Adrenal gland (tissue), 9 donors: ENCODE measurements at regions not wholly inside any gene's neighbourhood (a gene's known extent, or its start where the extent isn't known, plus 50 kb on each side); places are given as distances from the start of the nearest gene placed in this dataset.

Experiments used
- DNase-seq, 7 donors: peaks; one replicate each; pipeline ENCODE4 v3.0.0-alpha.2; 2019 to 2020
- H3K27ac ChIP-seq, 5 donors: fragments of 200-600 bp; sonication (generic) in 4 of 5; 1 replicate in 3 of 5; 2 replicates in 2 of 5; pipeline versions ENCODE4 v1.5.1 to v1.8.0; 2016 to 2020; ENCODE audit warnings: mild to moderate bottlenecking in 1 of 5
- H3K27me3 ChIP-seq: fragments of 200-600 bp; 2 replicates; pipeline ENCODE4 v1.8.0; 2021
- H3K36me3 ChIP-seq, 2 donors: fragments of 200-600 bp; replicated peaks in 1 of 2; 1 replicate in 1 of 2; 2 replicates in 1 of 2; pipeline versions ENCODE4 v1.5.1 to v1.8.0; 2018 to 2022
- H3K4me1 ChIP-seq, 2 donors: fragments of 200-600 bp; replicated peaks in 1 of 2; 1 replicate in 1 of 2; 2 replicates in 1 of 2; pipeline versions ENCODE4 v1.5.1 to v1.8.0; 2018 to 2021
- H3K4me3 ChIP-seq, 4 donors: fragments of 200-600 bp; sonication (generic) in 3 of 4; one replicate each; pipeline ENCODE4 v1.5.1; 2016 to 2018
- H3K9me3 ChIP-seq, 3 donors: fragments of 200-600 bp; sonication (generic) in 1 of 3; replicated peaks in 1 of 3; 1 replicate in 2 of 3; 2 replicates in 1 of 3; pipeline versions ENCODE4 v1.5.1 to v1.8.0; 2016 to 2021
- CTCF ChIP-seq, 6 experiments: fragments of 450-650 bp in 4 of 6; fragments of 200-600 bp in 2 of 6; sonication (generic) in 1 of 6; IDR thresholded peaks; 1 replicate in 5 of 6; 2 replicates in 1 of 6; pipeline versions ENCODE4 v1.5.1 to v1.8.0; 2016 to 2021; ENCODE audit warnings: antibody characterized with exemption in 6 of 6, mild to moderate bottlenecking in 2 of 6, moderate library complexity in 1 of 6
- POLR2A ChIP-seq, 2 donors: fragments of 450-650 bp; IDR thresholded peaks; one replicate each; pipeline ENCODE4 v1.6.1; 2017; ENCODE audit warnings: antibody characterized with exemption in 2 of 2, mild to moderate bottlenecking in 2 of 2, moderate library complexity in 1 of 2
- WGBS, 4 donors: extraction: QIAGEN DNeasy Blood & Tissue Kit in 2 of 4; methylation state at CpG; one replicate each; pipeline versions ENCODE4 v1.1.5 to v1.1.7; 2013 to 2017; 5-methylcytosine and 5-hydroxymethylcytosine counted together
- intact Hi-C, 2 donors: fragments of 100-400 bp; cut with DNase I; formaldehyde crosslinking; loops; one replicate each; pipeline versions ENCODE4 v1.14.1 to v1.15.0; 2022 to 2023
- donor health status: healthy with polysubstance abuse.
- donor health status: Bipolar disorder and iron deficiency.
- donor health status: DM: yes; HTN: yes; CAD: no.
- donor health status: DM: no; HTN: no; CAD: no.
- donor health status: DM: no; HTN: no; CAD: no.

- intact Hi-C loops: no loop called here
- DNase-seq: no peak
Measured at GRCh38 chr1:188228623-188229022, 1399.9 kb downstream of the PLA2G4A start.

GRCh38 chr1:188237573-188238348 is 1409.0 kb downstream of the PLA2G4A start:
- intact Hi-C loops: no loop called here
- no peaks in the 10 kb centered on the region for H3K36me3 ChIP-seq
- DNase-seq: no peak
- H3K27me3 ChIP-seq: no peaks in the 10 kb centered on the region
- H3K27ac ChIP-seq: no peak overlapping the region
- WGBS, 4 donors: 26 to 42% (median 31%) methylated on average over 2 of the region's 2 CpGs
- H3K9me3 ChIP-seq: no peaks in the 10 kb centered on the region
- TF ChIP-seq POLR2A (IDR thresholded peaks at IDR 0.05) (no peak), CTCF (IDR thresholded peaks at IDR 0.05) (no peak)
- H3K4me3 ChIP-seq: no peak overlapping the region
- no peaks in the 10 kb centered on the region for H3K4me1 ChIP-seq

More at GRCh38 chr1:188228623-188229022, 1399.9 kb downstream of the PLA2G4A start:
- no peak for TF ChIP-seq POLR2A (IDR thresholded peaks at IDR 0.05)
- no peak for TF ChIP-seq CTCF (IDR thresholded peaks at IDR 0.05)
- Histone ChIP-seq H3K4me1 (no peaks in the 10 kb centered on the region), H3K9me3 (peaks cover 0 to 5% (median 0%) of the 10 kb centered on the region in 3 donors), H3K36me3 (no peaks in the 10 kb centered on the region), H3K27me3 (no peaks in the 10 kb centered on the region), H3K4me3 (no peak overlapping the region), H3K27ac (no peak overlapping the region)

GRCh38 chr1:188240772-188241406 is 1412.1 kb downstream of the PLA2G4A start:
- DNase-seq: no peak
- no peak overlapping the region for H3K27ac ChIP-seq
- no peaks in the 10 kb centered on the region for H3K9me3 ChIP-seq
- TF ChIP-seq POLR2A (IDR thresholded peaks at IDR 0.05): no peak
- TF ChIP-seq CTCF (IDR thresholded peaks at IDR 0.05): no peak
- WGBS, 4 donors: 68 to 76% (median 73%) methylated on average over 3 of the region's 3 CpGs
- H3K4me1 ChIP-seq: no peaks in the 10 kb centered on the region
- no peaks in the 10 kb centered on the region for H3K27me3 ChIP-seq
- H3K4me3 ChIP-seq: no peak overlapping the region
- intact Hi-C loops: no loop called here
- no peaks in the 10 kb centered on the region for H3K36me3 ChIP-seq

- no peaks in the 10 kb centered on the region for H3K27me3 ChIP-seq
- H3K36me3 ChIP-seq: no peaks in the 10 kb centered on the region
- intact Hi-C loops: no loop called here
- H3K9me3 ChIP-seq: no peaks in the 10 kb centered on the region
- no peak for TF ChIP-seq POLR2A (IDR thresholded peaks at IDR 0.05)
- no peak for TF ChIP-seq CTCF (IDR thresholded peaks at IDR 0.05)
- H3K4me1 ChIP-seq: no peaks in the 10 kb centered on the region
- H3K4me3 ChIP-seq: no peak overlapping the region
- no peak for DNase-seq
- 63 to 67% (median 66%) methylated on average over 4 of the region's 4 CpGs for WGBS, 4 donors
- no peak overlapping the region for H3K27ac ChIP-seq
Measured at GRCh38 chr1:188241629-188242028, 1412.9 kb downstream of the PLA2G4A start.
